ENCODE measurements at regions not wholly inside any gene's neighbourhood (a gene's known extent, or its start where the extent isn't known, plus 50 kb on each side); places are given as distances from the start of the nearest gene placed in this dataset.

DNA sequence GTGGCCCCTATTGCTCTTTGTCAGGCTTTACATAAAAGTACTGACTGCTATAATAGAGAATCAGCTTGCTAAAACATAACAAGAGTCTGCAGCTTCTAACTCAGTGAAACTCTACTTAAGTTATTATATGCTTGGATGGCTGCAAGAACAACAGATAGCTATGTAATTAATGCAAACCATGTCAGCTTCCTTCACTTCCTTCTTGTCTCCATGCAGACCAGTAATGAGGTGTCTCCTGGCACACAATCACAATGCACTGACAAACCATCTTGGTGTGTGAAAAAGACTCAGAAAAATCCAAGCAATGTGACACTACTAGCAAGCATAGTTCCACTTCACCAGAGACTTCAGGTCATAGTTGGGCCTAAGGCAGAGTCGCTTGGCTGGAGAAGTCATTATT is 2068.9 kb upstream of the PIK3C3 start:
- no peaks in the 10 kb centered on the region for H3K36me3 ChIP-seq (ENCODE audit: insufficient read depth, low read length)
- no peak overlapping the region for H3K27ac ChIP-seq (ENCODE audit: low read depth, low read length)
- WGBS: 89% methylated on average over 1 of the region's 1 CpG
- no peaks in the 10 kb centered on the region for H3K27me3 ChIP-seq (ENCODE audit: insufficient read depth, low read length)
- H3K4me1 ChIP-seq (ENCODE audit: insufficient read depth, low read length): no peaks in the 10 kb centered on the region
- no peaks in the 10 kb centered on the region for H3K9me3 ChIP-seq (ENCODE audit: insufficient read depth, low read depth, low read length)
- H3K4me3 ChIP-seq (ENCODE audit: low read length): no peak overlapping the region
- no peak overlapping the region for H3K9ac ChIP-seq (ENCODE audit: low read depth, low read length)

DNA sequence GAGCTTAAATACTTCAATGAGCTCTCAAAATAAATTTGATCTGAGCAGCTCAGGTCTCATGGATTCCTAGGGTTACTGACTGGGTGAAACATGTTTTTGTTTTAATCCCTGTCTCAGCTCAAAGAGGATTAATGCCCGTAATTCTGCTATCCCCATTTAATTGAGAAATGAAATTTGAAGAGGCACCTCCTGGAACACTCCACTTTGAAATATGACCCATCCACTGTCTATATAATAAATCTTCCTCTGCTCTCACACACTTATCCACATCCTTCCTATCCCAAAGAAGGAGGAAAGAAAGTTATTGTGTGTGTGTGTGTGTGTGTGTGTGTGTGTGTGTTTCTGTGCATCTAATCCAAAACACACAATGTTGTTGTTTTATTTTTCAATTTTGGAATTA is 2082.4 kb upstream of the PIK3C3 start:
- Histone ChIP-seq H3K4me1 (ENCODE audit: insufficient read depth, low read length) (no peaks in the 10 kb centered on the region), H3K27ac (ENCODE audit: low read depth, low read length) (no peak overlapping the region), H3K9me3 (ENCODE audit: insufficient read depth, low read depth, low read length) (no peaks in the 10 kb centered on the region), H3K27me3 (ENCODE audit: insufficient read depth, low read length) (no peaks in the 10 kb centered on the region), H3K9ac (ENCODE audit: low read depth, low read length) (no peak overlapping the region), H3K36me3 (ENCODE audit: insufficient read depth, low read length) (no peaks in the 10 kb centered on the region), H3K4me3 (ENCODE audit: low read length) (no peak overlapping the region)
- WGBS: 90% methylated on average over 1 of the region's 1 CpG

DNA sequence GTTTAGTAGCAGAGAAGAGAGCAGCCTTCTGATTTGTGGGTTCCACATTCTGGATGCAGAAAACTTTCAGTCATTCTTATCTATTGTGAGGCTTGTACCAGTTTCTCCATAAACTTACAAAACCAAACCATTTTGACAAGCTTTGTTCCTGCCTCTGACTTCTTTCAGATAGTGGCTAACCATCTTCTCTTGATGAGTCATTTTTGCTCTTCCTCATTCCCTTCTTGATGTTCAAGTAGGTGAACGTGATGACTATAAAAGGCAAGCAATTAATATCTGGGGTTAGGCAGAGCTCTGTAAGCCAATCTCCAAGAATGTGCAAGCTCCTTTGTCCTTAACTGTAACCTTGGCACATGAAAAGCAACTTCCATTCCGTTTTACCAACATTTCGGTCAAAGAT is 2083.1 kb upstream of the PIK3C3 start:
- no peaks in the 10 kb centered on the region for H3K9me3 ChIP-seq (ENCODE audit: insufficient read depth, low read depth, low read length)
- no peak overlapping the region for H3K27ac ChIP-seq (ENCODE audit: low read depth, low read length)
- no peaks in the 10 kb centered on the region for H3K36me3 ChIP-seq (ENCODE audit: insufficient read depth, low read length)
- H3K27me3 ChIP-seq (ENCODE audit: insufficient read depth, low read length): no peaks in the 10 kb centered on the region
- no peak overlapping the region for H3K9ac ChIP-seq (ENCODE audit: low read depth, low read length)
- H3K4me3 ChIP-seq (ENCODE audit: low read length): no peak overlapping the region
- 98% methylated on average over 3 of the region's 3 CpGs for WGBS
- H3K4me1 ChIP-seq (ENCODE audit: insufficient read depth, low read length): no peaks in the 10 kb centered on the region

DNA sequence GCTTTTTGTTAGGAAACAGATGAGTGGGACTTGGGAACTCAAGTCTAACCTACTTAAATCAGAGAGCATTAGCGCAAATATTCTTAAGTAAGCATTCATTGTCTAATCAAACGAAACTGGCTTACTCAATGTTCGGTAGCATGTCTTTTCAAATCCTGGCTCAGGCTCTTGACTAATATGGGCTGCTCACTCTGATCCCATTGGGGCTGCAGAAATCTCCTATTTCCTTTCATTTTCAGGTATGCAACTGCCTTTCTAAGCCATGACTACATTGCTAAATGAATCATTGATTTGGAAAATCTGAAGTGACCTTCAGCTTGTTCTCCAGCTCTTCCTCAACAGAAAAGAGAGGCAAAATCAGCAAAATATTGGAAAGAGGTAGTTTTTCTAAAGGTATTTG is 2084.4 kb upstream of the PIK3C3 start:
- no peaks in the 10 kb centered on the region for H3K36me3 ChIP-seq (ENCODE audit: insufficient read depth, low read length)
- no peaks in the 10 kb centered on the region for H3K27me3 ChIP-seq (ENCODE audit: insufficient read depth, low read length)
- 94% methylated on average over 3 of the region's 3 CpGs for WGBS
- H3K9me3 ChIP-seq (ENCODE audit: insufficient read depth, low read depth, low read length): no peaks in the 10 kb centered on the region
- peaks cover 7% of the 10 kb centered on the region; the same call in 1 of the 2 replicates for H3K4me1 ChIP-seq (ENCODE audit: insufficient read depth, low read length)
- H3K4me3 ChIP-seq (ENCODE audit: low read length): no peak overlapping the region
- H3K27ac ChIP-seq (ENCODE audit: low read depth, low read length): no peak overlapping the region
- H3K9ac ChIP-seq (ENCODE audit: low read depth, low read length): no peak overlapping the region

DNA sequence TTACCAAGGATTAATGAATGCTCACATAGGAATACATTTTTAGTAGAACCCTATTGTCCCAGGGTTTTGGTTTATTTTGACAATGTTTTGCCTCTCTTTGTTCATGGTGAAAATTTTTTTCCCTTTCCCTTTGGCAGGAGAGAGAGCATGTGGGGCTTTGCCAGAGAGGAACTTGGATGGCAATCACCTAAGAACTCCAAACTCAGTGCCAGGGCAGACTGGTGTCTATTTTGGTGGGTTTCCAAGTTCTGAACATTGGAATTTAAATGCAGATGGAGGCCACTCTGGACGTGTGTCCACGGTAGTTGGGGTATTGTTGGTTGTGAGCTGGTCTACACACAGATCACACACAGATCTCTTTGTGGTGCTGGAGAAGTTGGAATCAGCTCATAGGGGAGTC is 2091.1 kb upstream of the PIK3C3 start:
- Histone ChIP-seq H3K27ac (ENCODE audit: low read depth, low read length) (no peak overlapping the region), H3K36me3 (ENCODE audit: insufficient read depth, low read length) (no peaks in the 10 kb centered on the region), H3K27me3 (ENCODE audit: insufficient read depth, low read length) (no peaks in the 10 kb centered on the region), H3K4me3 (ENCODE audit: low read length) (no peak overlapping the region), H3K9me3 (ENCODE audit: insufficient read depth, low read depth, low read length) (no peaks in the 10 kb centered on the region), H3K9ac (ENCODE audit: low read depth, low read length) (no peak overlapping the region), H3K4me1 (ENCODE audit: insufficient read depth, low read length) (peaks cover 7% of the 10 kb centered on the region; the same call in 1 of the 2 replicates)
- WGBS: 100% methylated on average over 2 of the region's 2 CpGs

DNA sequence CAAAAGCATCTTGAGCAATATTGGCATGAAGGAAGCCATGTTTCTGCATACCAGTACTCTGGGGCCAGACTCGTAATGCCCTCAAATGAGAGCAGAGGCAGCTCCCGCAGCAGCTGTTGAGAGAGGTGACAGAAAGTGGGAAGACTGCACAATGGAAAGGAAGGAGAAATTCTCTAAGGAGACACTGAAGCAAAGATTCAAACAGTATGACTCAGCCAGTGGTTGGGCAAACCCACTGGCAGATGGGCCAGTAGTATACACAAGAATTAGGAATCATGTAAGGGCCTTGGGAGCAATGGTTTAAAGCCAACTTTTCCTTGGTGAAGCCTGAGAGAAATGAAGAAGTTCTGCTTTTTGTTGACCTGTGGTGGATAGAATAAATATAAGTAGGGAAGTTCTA is 2092.7 kb upstream of the PIK3C3 start:
- Histone ChIP-seq H3K9ac (ENCODE audit: low read depth, low read length) (no peak overlapping the region), H3K4me3 (ENCODE audit: low read length) (no peak overlapping the region), H3K27me3 (ENCODE audit: insufficient read depth, low read length) (no peaks in the 10 kb centered on the region), H3K4me1 (ENCODE audit: insufficient read depth, low read length) (peaks cover 13% of the 10 kb centered on the region; the same call in 1 of the 2 replicates), H3K9me3 (ENCODE audit: insufficient read depth, low read depth, low read length) (no peaks in the 10 kb centered on the region), H3K36me3 (ENCODE audit: insufficient read depth, low read length) (no peaks in the 10 kb centered on the region), H3K27ac (ENCODE audit: low read depth, low read length) (no peak overlapping the region)
- 96% methylated on average over 2 of the region's 2 CpGs for WGBS

DNA sequence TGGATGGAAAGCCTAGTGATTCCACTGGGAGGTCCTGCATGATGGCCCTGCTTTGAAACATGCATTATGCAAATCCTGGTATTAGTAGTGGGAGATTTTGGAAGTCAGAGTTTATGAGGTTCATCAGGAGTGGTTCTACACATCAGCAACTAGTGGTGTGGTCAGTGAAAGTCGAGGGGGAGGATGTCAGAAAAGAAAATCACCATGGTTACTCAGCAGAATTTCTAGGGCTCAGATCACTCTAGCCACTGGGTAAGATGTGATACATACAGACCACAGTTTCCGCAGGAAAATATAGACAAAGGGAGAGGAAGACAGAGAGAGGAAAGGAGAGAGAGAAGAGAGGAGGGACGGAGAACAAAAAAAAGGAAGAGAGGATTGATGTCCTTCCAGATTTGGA is 2100.7 kb upstream of the PIK3C3 start:
- H3K9me3 ChIP-seq (ENCODE audit: insufficient read depth, low read depth, low read length): no peaks in the 10 kb centered on the region
- H3K27ac ChIP-seq (ENCODE audit: low read depth, low read length): no peak overlapping the region
- 95% methylated on average over 3 of the region's 3 CpGs for WGBS
- no peaks in the 10 kb centered on the region for H3K36me3 ChIP-seq (ENCODE audit: insufficient read depth, low read length)
- no peak overlapping the region for H3K4me3 ChIP-seq (ENCODE audit: low read length)
- no peaks in the 10 kb centered on the region for H3K27me3 ChIP-seq (ENCODE audit: insufficient read depth, low read length)
- no peak overlapping the region for H3K9ac ChIP-seq (ENCODE audit: low read depth, low read length)
- H3K4me1 ChIP-seq (ENCODE audit: insufficient read depth, low read length): peaks cover 8% of the 10 kb centered on the region; the same call in 1 of the 2 replicates

DNA sequence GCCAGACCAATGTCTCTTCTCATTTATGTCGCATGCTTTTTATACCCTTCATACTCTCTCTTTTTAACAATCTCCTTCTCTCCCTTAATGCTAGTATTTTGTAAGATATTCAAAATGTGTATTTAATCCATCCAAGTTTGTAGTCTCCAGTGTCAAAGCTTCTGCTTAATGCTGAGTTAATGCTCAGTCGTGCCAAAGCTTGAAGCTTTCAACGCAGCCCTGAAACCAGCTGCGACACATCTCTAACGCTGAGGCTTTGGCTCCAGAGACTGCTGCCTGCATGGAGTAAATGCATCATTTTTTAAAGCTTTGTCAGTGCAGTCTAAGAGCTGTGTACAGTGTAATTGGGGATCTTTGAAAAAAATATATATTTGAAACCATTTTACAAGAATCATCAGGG is 2108.8 kb upstream of the PIK3C3 start:
- Histone ChIP-seq H3K9ac (ENCODE audit: low read depth, low read length) (no peak overlapping the region), H3K27me3 (ENCODE audit: insufficient read depth, low read length) (peaks cover 2% of the 10 kb centered on the region; the same call in 1 of the 2 replicates), H3K27ac (ENCODE audit: low read depth, low read length) (no peak overlapping the region), H3K36me3 (ENCODE audit: insufficient read depth, low read length) (no peaks in the 10 kb centered on the region), H3K4me3 (ENCODE audit: low read length) (no peak overlapping the region), H3K4me1 (ENCODE audit: insufficient read depth, low read length) (peaks cover 23% of the 10 kb centered on the region), H3K9me3 (ENCODE audit: insufficient read depth, low read depth, low read length) (no peaks in the 10 kb centered on the region)
- 91% methylated on average over 4 of the region's 5 CpGs for WGBS

DNA sequence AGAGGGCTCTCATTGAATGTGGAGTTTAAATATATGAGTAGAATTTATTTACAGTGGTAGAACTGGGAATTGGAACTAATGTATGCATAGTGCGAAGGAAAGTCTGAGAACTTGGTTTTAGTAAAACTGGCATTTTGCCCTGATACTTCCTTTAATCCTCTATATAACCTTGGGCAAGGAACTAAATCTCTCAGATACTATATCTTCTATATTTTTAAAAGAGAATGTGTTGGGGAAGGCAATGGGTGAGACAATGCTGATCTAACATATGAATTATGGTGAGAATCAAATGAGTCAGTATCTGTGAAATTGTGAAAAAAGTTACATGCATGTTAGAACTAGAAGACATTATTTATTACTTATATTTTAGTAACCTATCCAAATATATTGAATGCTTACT is 2109.4 kb upstream of the PIK3C3 start:
- Histone ChIP-seq H3K27me3 (ENCODE audit: insufficient read depth, low read length) (peaks cover 8% of the 10 kb centered on the region; the same call in 1 of the 2 replicates), H3K9me3 (ENCODE audit: insufficient read depth, low read depth, low read length) (no peaks in the 10 kb centered on the region), H3K4me3 (ENCODE audit: low read length) (no peak overlapping the region), H3K4me1 (ENCODE audit: insufficient read depth, low read length) (peaks cover 29% of the 10 kb centered on the region), H3K9ac (ENCODE audit: low read depth, low read length) (no peak overlapping the region), H3K27ac (ENCODE audit: low read depth, low read length) (no peak overlapping the region), H3K36me3 (ENCODE audit: insufficient read depth, low read length) (no peaks in the 10 kb centered on the region)
- 93% methylated on average over 1 of the region's 1 CpG for WGBS

DNA sequence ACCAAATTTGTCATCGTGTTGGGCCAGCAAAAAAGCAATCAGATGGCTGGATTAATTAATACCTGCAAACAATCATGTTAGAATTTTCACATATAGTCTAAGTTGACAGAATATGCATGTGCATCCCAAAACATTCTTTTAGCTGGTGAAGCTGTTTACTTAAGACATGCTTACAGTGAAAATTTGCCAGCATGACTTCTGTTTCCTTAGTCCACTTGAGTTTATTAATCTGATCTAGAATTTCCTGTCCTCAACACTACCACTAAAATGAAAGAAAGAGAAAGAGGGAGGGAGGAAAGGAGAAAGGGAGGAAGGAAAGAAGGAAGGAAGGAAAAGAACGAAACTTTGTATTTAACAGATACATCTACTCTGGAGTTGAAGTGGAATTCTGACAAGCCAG is 2109.9 kb upstream of the PIK3C3 start:
- Histone ChIP-seq H3K9ac (ENCODE audit: low read depth, low read length) (no peak overlapping the region), H3K27me3 (ENCODE audit: insufficient read depth, low read length) (peaks cover 8% of the 10 kb centered on the region; the same call in 1 of the 2 replicates), H3K4me1 (ENCODE audit: insufficient read depth, low read length) (peaks cover 30% of the 10 kb centered on the region), H3K36me3 (ENCODE audit: insufficient read depth, low read length) (no peaks in the 10 kb centered on the region), H3K27ac (ENCODE audit: low read depth, low read length) (no peak overlapping the region), H3K4me3 (ENCODE audit: low read length) (no peak overlapping the region), H3K9me3 (ENCODE audit: insufficient read depth, low read depth, low read length) (no peaks in the 10 kb centered on the region)
- WGBS: 100% methylated on average over 1 of the region's 2 CpGs

DNA sequence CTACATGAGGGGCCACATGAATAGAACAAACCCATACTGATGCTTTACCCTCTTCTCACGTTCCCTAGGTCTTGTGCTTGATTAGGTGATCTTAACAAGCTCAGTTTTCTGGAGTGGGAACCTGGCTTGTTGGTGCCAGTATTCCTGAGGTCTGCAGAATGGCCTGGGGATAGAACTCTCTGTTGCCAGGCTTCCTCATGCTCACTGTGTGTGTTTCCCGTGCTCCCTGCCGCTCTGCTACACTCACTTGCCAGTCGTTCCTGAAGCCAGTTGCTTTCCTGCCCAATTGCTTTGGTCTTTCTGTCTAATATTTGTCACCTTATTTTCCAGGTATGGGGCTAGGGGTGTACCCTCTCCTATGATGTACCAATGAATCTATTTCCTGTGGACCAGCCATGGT is 2111.5 kb upstream of the PIK3C3 start:
- Histone ChIP-seq H3K9me3 (ENCODE audit: insufficient read depth, low read depth, low read length) (no peaks in the 10 kb centered on the region), H3K4me1 (ENCODE audit: insufficient read depth, low read length) (peaks cover 30% of the 10 kb centered on the region), H3K27ac (ENCODE audit: low read depth, low read length) (no peak overlapping the region), H3K36me3 (ENCODE audit: insufficient read depth, low read length) (no peaks in the 10 kb centered on the region), H3K4me3 (ENCODE audit: low read length) (no peak overlapping the region), H3K9ac (ENCODE audit: low read depth, low read length) (no peak overlapping the region), H3K27me3 (ENCODE audit: insufficient read depth, low read length) (peaks cover 8% of the 10 kb centered on the region; the same call in 1 of the 2 replicates)
- WGBS: 75% methylated on average over 4 of the region's 4 CpGs

DNA sequence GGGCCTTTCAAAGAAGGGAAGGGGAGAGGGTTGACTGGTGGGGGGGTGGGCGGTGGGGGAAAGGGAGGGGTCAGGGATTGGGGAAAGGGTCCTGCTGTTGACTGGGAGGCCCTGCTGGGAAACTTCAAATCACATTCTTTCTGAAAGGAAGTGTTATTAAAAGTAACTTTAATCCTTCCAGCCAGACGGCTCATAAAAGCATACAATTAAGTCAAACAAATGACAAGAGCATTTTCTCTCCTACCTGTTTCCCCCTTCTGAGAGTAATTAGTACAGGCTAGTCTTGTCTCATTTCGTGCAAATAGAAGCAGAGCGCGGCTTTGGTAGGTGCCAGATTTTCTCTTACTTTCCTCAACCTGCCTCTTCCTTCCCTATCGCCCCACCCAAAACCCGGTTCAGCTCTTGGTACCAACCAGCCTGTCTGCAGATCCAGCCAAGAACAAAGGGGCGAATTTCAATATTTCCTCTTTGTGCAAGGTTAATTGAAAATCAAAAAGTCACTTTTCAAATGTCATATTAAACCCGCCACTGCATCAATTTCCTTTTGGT is 2112.6 kb upstream of the PIK3C3 start:
- H3K4me1 ChIP-seq (ENCODE audit: insufficient read depth, low read length): peaks cover 30% of the 10 kb centered on the region
- peaks cover 8% of the 10 kb centered on the region; the same call in 1 of the 2 replicates for H3K27me3 ChIP-seq (ENCODE audit: insufficient read depth, low read length)
- peak overlapping the region; percentile 58 for H3K4me3 ChIP-seq (ENCODE audit: low read length)
- no peak overlapping the region for H3K9ac ChIP-seq (ENCODE audit: low read depth, low read length)
- H3K9me3 ChIP-seq (ENCODE audit: insufficient read depth, low read depth, low read length): no peaks in the 10 kb centered on the region
- H3K36me3 ChIP-seq (ENCODE audit: insufficient read depth, low read length): no peaks in the 10 kb centered on the region
- 27% methylated on average over 8 of the region's 9 CpGs for WGBS
- H3K27ac ChIP-seq (ENCODE audit: low read depth, low read length): no peak overlapping the region
